Caco-2 (cell line): ENCODE measurements at regions not wholly inside any gene's neighbourhood (a gene's known extent, or its start where the extent isn't known, plus 50 kb on each side); places are given as distances from the start of the nearest gene placed in this dataset.
A peak's percentile ranks its signal among the peaks of the same experiment; 100 is the strongest.

ENCODE experiments used
- BruUV-seq: library from RNA; stranded (reverse); fragments of 400-500 nt; replicated peaks from 2 replicates; lab custom pipeline; 2021; lab: Mats Ljungman, UMichigan
- CTCF ChIA-PET: fragments of 300-600 bp; sonication (Branson Sonifier 250); formaldehyde crosslinking; loops from one replicate; lab custom pipeline; 2022; ENCODE audit warnings: antibody characterized with exemption; lab: Charles Lee
- POLR2A ChIA-PET: fragments of 300-600 bp; sonication (Branson Sonifier 250); formaldehyde crosslinking; loops from one replicate; lab custom pipeline; 2022; ENCODE audit warnings: antibody characterized with exemption; lab: Charles Lee
- DNase-seq, 2 experiments: peaks; one replicate each; pipeline versions ENCODE4 v3.0.0 to v3.0.0-alpha.2; 2020 to 2022
- H3K27me3 ChIP-seq: replicated peaks from 2 replicates; pipeline ENCODE4 v1.6.0; 2011; ENCODE audit warnings: low read length; ENCODE audit not compliant: control insufficient read depth, insufficient read depth
- H3K36me3 ChIP-seq: 2 replicates; pipeline ENCODE4 v1.5.1; 2011; ENCODE audit warnings: low read length; ENCODE audit not compliant: control insufficient read depth, insufficient read depth
- H3K4me1 ChIP-seq: fragments of 250-450 bp; sonication (Bioruptor Pico); 2 replicates; pipeline ENCODE4 v1.5.1; 2020; ENCODE audit warnings: mild to moderate bottlenecking
- H3K4me3 ChIP-seq: 2 replicates; pipeline ENCODE4 v1.5.1; 2011; ENCODE audit warnings: low read depth, mild to moderate bottlenecking, control low read depth, low read length
- H3K9me3 ChIP-seq: fragments of 250-450 bp; sonication (Bioruptor Pico); 2 replicates; pipeline ENCODE4 v1.5.1; 2020; ENCODE audit warnings: mild to moderate bottlenecking, moderate library complexity
- H3K27ac Mint-ChIP-seq: one replicate; pipeline ENCODE4 v1.8.0; 2022; ENCODE audit warnings: mixed read lengths; ENCODE audit not compliant: unreplicated experiment
- H3K27me3 Mint-ChIP-seq: one replicate; pipeline ENCODE4 v1.8.0; 2022; ENCODE audit warnings: mixed read lengths; ENCODE audit not compliant: insufficient read depth, unreplicated experiment
- H3K36me3 Mint-ChIP-seq: one replicate; pipeline ENCODE4 v1.8.0; 2022; ENCODE audit warnings: mild to moderate bottlenecking, mixed read lengths; ENCODE audit not compliant: insufficient read depth, unreplicated experiment
- H3K4me1 Mint-ChIP-seq: one replicate; pipeline ENCODE4 v1.8.0; 2022; ENCODE audit warnings: low read depth, mixed read lengths; ENCODE audit not compliant: unreplicated experiment
- H3K4me3 Mint-ChIP-seq: one replicate; pipeline ENCODE4 v1.8.0; 2022; ENCODE audit warnings: mild to moderate bottlenecking, moderate library complexity, mixed read lengths; ENCODE audit not compliant: unreplicated experiment
- H3K9me3 Mint-ChIP-seq: one replicate; pipeline ENCODE4 v1.8.0; 2022; ENCODE audit warnings: mixed read lengths; ENCODE audit not compliant: unreplicated experiment
- intact Hi-C: fragments of 100-400 bp; cut with micrococcal nuclease; formaldehyde crosslinking; loops from one replicate; pipeline ENCODE4 v1.10.0; 2022; ENCODE audit not compliant: unreplicated experiment
- TF ChIP-seq, protein P1 (sequence below), 2 experiments: fragments of 200-600 bp in 1 of 2; IDR thresholded peaks; 1 replicate in 1 of 2; 2 replicates in 1 of 2; pipeline versions ENCODE4 v1.5.1 to v1.8.0; 2011 to 2022; ENCODE audit warnings: antibody characterized with exemption in 1 of 2, control low read depth in 1 of 2, inconsistent platforms in 1 of 2, low read depth in 1 of 2, low read length in 1 of 2, mild to moderate bottlenecking in 1 of 2, moderate library complexity in 1 of 2; ENCODE audit not compliant: insufficient read depth in 1 of 2, severe bottlenecking in 1 of 2, unreplicated experiment in 1 of 2

DNA sequence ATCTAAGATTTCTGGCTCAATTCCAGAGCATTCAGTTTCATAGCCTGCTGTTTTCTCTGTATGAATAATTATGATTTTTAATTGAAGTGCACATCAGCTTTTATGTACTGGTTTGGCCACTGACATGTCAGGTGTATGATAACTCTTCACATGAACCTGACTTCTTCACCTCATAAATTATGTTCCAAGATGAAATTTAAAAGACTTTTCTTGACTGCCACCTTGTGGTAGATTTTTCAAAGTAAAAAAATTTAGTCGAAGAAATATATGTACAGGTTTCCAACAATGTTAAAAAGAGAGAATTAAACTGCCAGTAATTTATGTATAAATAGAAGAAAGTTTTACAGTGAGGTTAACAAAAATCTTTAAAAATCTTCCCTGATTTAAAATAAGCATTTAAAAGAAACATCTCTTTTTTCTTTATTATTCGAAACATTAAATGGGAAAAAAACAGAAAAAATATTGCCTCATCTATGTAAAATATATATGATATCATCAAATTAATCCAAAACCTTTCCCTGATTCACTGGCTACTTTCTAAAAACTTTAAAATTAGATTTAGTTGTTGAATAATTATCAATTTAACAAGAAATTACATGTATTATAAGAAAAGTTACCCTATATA, 124.9 kb upstream of the ATXN7L3B start:
- Mint-ChIP-seq H3K27ac (no peak overlapping the region), H3K27me3 (no peaks in the 10 kb centered on the region), H3K36me3 (no peaks in the 10 kb centered on the region), H3K9me3 (no peaks in the 10 kb centered on the region), H3K4me1 (no peaks in the 10 kb centered on the region), H3K4me3 (no peak overlapping the region)
- ChIA-PET CTCF (no interaction called here), POLR2A (no interaction called here)
- no peaks in the 10 kb centered on the region for H3K4me1 ChIP-seq
- no peaks in the 10 kb centered on the region for H3K36me3 ChIP-seq
- intact Hi-C loops = loop anchor here (1.0 to 2.0 kb wide), 4 partner anchors 234 to 477 kb away; no protein-coding TSS in a partner anchor
- BruUV-seq = no TSS peak
- H3K9me3 ChIP-seq = no peaks in the 10 kb centered on the region
- TF ChIP-seq, protein P1, sequence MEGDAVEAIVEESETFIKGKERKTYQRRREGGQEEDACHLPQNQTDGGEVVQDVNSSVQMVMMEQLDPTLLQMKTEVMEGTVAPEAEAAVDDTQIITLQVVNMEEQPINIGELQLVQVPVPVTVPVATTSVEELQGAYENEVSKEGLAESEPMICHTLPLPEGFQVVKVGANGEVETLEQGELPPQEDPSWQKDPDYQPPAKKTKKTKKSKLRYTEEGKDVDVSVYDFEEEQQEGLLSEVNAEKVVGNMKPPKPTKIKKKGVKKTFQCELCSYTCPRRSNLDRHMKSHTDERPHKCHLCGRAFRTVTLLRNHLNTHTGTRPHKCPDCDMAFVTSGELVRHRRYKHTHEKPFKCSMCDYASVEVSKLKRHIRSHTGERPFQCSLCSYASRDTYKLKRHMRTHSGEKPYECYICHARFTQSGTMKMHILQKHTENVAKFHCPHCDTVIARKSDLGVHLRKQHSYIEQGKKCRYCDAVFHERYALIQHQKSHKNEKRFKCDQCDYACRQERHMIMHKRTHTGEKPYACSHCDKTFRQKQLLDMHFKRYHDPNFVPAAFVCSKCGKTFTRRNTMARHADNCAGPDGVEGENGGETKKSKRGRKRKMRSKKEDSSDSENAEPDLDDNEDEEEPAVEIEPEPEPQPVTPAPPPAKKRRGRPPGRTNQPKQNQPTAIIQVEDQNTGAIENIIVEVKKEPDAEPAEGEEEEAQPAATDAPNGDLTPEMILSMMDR (IDR thresholded peaks at IDR 0.05; ENCODE audit: insufficient read depth in 1 of 2, low read depth in 1 of 2, low read length in 1 of 2, severe bottlenecking in 1 of 2, unreplicated experiment in 1 of 2) = peak; percentile 24 to 46
- DNase-seq = no peak
- no peak overlapping the region for H3K4me3 ChIP-seq
- H3K27me3 ChIP-seq = no peaks in the 10 kb centered on the region

DNA sequence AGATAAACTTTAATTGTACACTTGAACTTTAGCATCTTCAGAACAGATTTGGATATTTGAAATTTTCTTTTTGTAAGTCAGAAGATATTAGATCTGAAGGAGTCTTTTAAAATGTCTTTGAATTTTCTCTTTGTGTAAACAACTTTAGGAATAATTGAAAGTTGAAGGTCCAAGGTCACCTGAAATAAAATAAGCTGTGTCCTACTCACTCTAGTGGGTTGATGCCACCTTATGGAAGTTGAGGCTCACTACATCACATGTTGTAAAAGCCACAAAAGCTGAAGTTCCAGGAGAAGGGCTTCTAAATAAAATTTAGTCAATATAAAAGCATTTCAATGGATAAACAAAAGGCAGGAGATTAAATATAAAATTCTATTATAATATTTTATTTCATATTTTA, 122.0 kb upstream of the ATXN7L3B start:
- BruUV-seq = no TSS peak
- Mint-ChIP-seq H3K4me3 (no peak overlapping the region), H3K9me3 (no peaks in the 10 kb centered on the region), H3K36me3 (no peaks in the 10 kb centered on the region), H3K27me3 (no peaks in the 10 kb centered on the region), H3K4me1 (no peaks in the 10 kb centered on the region), H3K27ac (no peak overlapping the region)
- ChIA-PET POLR2A (no interaction called here), CTCF (interaction anchor here (0.7 to 1.2 kb wide), 4 partner anchors 231 to 480 kb away, joined by 4 to 10 read pairs (median 6); no protein-coding TSS in a partner anchor)
- H3K9me3 ChIP-seq = no peaks in the 10 kb centered on the region
- H3K4me3 ChIP-seq = no peak overlapping the region
- DNase-seq = peak in 1 of 2 experiments; percentile 23
- H3K4me1 ChIP-seq = no peaks in the 10 kb centered on the region
- intact Hi-C loops = loop anchor here (1.0 to 2.0 kb wide), 2 partner anchors 99 to 122 kb away; partner anchors contain the start of gene ATXN7L3B
- TF ChIP-seq, protein P1 (IDR thresholded peaks at IDR 0.05; ENCODE audit: insufficient read depth in 1 of 2, low read depth in 1 of 2, low read length in 1 of 2, severe bottlenecking in 1 of 2, unreplicated experiment in 1 of 2) = peak; percentile 24 to 55
- H3K36me3 ChIP-seq = no peaks in the 10 kb centered on the region
- H3K27me3 ChIP-seq = no peaks in the 10 kb centered on the region

DNA sequence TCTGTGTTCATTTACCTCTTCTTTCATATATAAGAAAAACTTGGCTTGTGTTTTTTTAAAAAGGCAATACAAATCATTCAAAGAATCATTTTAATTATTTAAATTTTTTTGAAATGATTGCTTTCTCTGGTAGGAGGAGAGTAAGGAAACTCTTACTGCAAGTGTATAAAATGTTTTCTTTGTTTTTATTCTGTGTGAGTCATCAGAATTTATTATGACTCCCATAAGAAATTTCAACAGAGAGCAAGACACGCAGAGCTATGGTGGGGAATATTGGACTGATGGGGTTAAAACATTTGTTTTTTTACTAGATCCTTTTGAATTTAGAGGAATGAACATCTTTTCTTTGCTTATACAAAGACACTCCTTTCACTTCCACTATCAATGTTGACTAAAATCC, 119.1 kb upstream of the ATXN7L3B start:
- no peaks in the 10 kb centered on the region for H3K4me1 Mint-ChIP-seq
- H3K4me3 Mint-ChIP-seq = no peak overlapping the region
- BruUV-seq = no TSS peak
- no peaks in the 10 kb centered on the region for H3K9me3 ChIP-seq
- H3K36me3 ChIP-seq = no peaks in the 10 kb centered on the region
- H3K9me3 Mint-ChIP-seq = no peaks in the 10 kb centered on the region
- intact Hi-C loops = no loop called here
- TF ChIP-seq, protein P1 (IDR thresholded peaks at IDR 0.05; ENCODE audit: insufficient read depth in 1 of 2, low read depth in 1 of 2, low read length in 1 of 2, severe bottlenecking in 1 of 2, unreplicated experiment in 1 of 2) = no peak
- H3K4me1 ChIP-seq = no peaks in the 10 kb centered on the region
- no peaks in the 10 kb centered on the region for H3K27me3 Mint-ChIP-seq
- ChIA-PET CTCF (no interaction called here), POLR2A (no interaction called here)
- H3K27me3 ChIP-seq = no peaks in the 10 kb centered on the region
- no peak overlapping the region for H3K4me3 ChIP-seq
- no peak for DNase-seq
- H3K27ac Mint-ChIP-seq = no peak overlapping the region
- no peaks in the 10 kb centered on the region for H3K36me3 Mint-ChIP-seq
